HG02938 (cell line): ENCODE measurements at regions not wholly inside any gene's neighbourhood (a gene's known extent, or its start where the extent isn't known, plus 50 kb on each side); places are given as distances from the start of the nearest gene placed in this dataset.

Experiments
- ATAC-seq: cut with Tn5 transposase; IDR thresholded peaks from one replicate; pipeline ENCODE4 v1.9.1; 2021; ENCODE audit warnings: mild to moderate bottlenecking, moderate library complexity; ENCODE audit not compliant: unreplicated experiment

GRCh38 chr4:65724973-65725372, 54.7 kb upstream of the EPHA5 start:
- ATAC-seq, result no peak
